HepG2 (cell line): ENCODE measurements at regions not wholly inside any gene's neighbourhood (a gene's known extent, or its start where the extent isn't known, plus 50 kb on each side); places are given as distances from the start of the nearest gene placed in this dataset.

ENCODE experiments used
- ARID2 ChIP-seq: sonication (generic); formaldehyde crosslinking; IDR thresholded peaks from 2 replicates; pipeline ENCODE4 v1.8.1; 2022; ENCODE audit warnings: mild to moderate bottlenecking, missing genetic modification reagents, borderline replicate concordance
- ATF3 ChIP-seq: sonication (generic); formaldehyde crosslinking; IDR thresholded peaks from 2 replicates; pipeline ENCODE4 v1.4.0; 2020; ENCODE audit warnings: missing genetic modification reagents
- CBX5 ChIP-seq: sonication (generic); formaldehyde crosslinking; IDR thresholded peaks from 2 replicates; pipeline ENCODE4 v1.4.0; 2020; ENCODE audit warnings: missing genetic modification reagents, borderline replicate concordance
- E2F1 ChIP-seq: sonication (generic); formaldehyde crosslinking; IDR thresholded peaks from 2 replicates; pipeline ENCODE4 v1.5.0; 2020; ENCODE audit warnings: missing genetic modification reagents
- EED ChIP-seq: sonication (generic); formaldehyde crosslinking; IDR thresholded peaks from 2 replicates; pipeline ENCODE4 v1.5.0; 2020; ENCODE audit warnings: mild to moderate bottlenecking, missing genetic modification reagents
- FUBP1 ChIP-seq: sonication (generic); formaldehyde crosslinking; IDR thresholded peaks from 2 replicates; pipeline ENCODE4 v1.5.1; 2020; ENCODE audit warnings: missing genetic modification reagents, mild to moderate bottlenecking, borderline replicate concordance
- MAZ ChIP-seq, 2 experiments: sonication (generic) in 1 of 2; formaldehyde crosslinking in 1 of 2; IDR thresholded peaks; 2 replicates each; pipeline versions ENCODE4 v1.5.0 to v1.6.1; 2012 to 2020; ENCODE audit warnings: low read depth in 2 of 2, mild to moderate bottlenecking in 2 of 2, borderline replicate concordance in 1 of 2, improper control_type of control experiment in 1 of 2, low read length in 1 of 2, missing genetic modification reagents in 1 of 2, moderate library complexity in 1 of 2
- NCOA1 ChIP-seq: sonication (generic); formaldehyde crosslinking; IDR thresholded peaks from 2 replicates; pipeline ENCODE4 v1.9.0; 2021; ENCODE audit warnings: missing genetic modification reagents
- NFKBIZ ChIP-seq: IDR thresholded peaks from 2 replicates; pipeline ENCODE4 v1.6.1; 2018; ENCODE audit warnings: missing genetic modification reagents, missing compliant biosample characterization
- NONO ChIP-seq, 2 experiments: fragments of 450-650 bp in 1 of 2; sonication (generic) in 1 of 2; formaldehyde crosslinking in 1 of 2; IDR thresholded peaks in 1 of 2; conservative IDR thresholded peaks in 1 of 2; 2 replicates each; pipeline versions ENCODE4 v1.6.1 to v1.8.0; 2017 to 2022; ENCODE audit warnings: mild to moderate bottlenecking in 1 of 2, missing genetic modification reagents in 1 of 2, moderate library complexity in 1 of 2
- PAX8 ChIP-seq: sonication (generic); formaldehyde crosslinking; IDR thresholded peaks from 2 replicates; pipeline ENCODE4 v1.8.0; 2022; ENCODE audit warnings: mild to moderate bottlenecking, missing genetic modification reagents, borderline replicate concordance
- SNAPC2 ChIP-seq: sonication (generic); formaldehyde crosslinking; IDR thresholded peaks from 2 replicates; pipeline ENCODE4 v1.8.1; 2022; ENCODE audit warnings: mild to moderate bottlenecking, missing genetic modification reagents
- ZFP91 ChIP-seq: sonication (generic); formaldehyde crosslinking; IDR thresholded peaks from 2 replicates; pipeline ENCODE4 v1.9.0; 2022; ENCODE audit warnings: missing genetic modification reagents, mild to moderate bottlenecking, borderline replicate concordance
- ZNF276 ChIP-seq: sonication (generic); formaldehyde crosslinking; IDR thresholded peaks from 2 replicates; pipeline ENCODE4 v1.4.0; 2020; ENCODE audit warnings: mild to moderate bottlenecking, low read depth, missing genetic modification reagents
- ZNF512 ChIP-seq: sonication (generic); formaldehyde crosslinking; IDR thresholded peaks from 2 replicates; pipeline ENCODE4 v1.4.0; 2020; ENCODE audit warnings: mild to moderate bottlenecking, missing genetic modification reagents
- ZNF543 ChIP-seq: sonication (generic); formaldehyde crosslinking; IDR thresholded peaks from 2 replicates; pipeline ENCODE4 v1.4.0; 2020; ENCODE audit warnings: mild to moderate bottlenecking, missing genetic modification reagents
- ZNF598 ChIP-seq: sonication (generic); formaldehyde crosslinking; IDR thresholded peaks from 2 replicates; pipeline ENCODE4 v1.5.1; 2020; ENCODE audit warnings: mild to moderate bottlenecking, missing genetic modification reagents, borderline replicate concordance
- ZNF782 ChIP-seq: sonication (generic); formaldehyde crosslinking; IDR thresholded peaks from 2 replicates; pipeline ENCODE4 v1.4.0; 2020; ENCODE audit warnings: missing genetic modification reagents, mild to moderate bottlenecking, borderline replicate concordance

DNA sequence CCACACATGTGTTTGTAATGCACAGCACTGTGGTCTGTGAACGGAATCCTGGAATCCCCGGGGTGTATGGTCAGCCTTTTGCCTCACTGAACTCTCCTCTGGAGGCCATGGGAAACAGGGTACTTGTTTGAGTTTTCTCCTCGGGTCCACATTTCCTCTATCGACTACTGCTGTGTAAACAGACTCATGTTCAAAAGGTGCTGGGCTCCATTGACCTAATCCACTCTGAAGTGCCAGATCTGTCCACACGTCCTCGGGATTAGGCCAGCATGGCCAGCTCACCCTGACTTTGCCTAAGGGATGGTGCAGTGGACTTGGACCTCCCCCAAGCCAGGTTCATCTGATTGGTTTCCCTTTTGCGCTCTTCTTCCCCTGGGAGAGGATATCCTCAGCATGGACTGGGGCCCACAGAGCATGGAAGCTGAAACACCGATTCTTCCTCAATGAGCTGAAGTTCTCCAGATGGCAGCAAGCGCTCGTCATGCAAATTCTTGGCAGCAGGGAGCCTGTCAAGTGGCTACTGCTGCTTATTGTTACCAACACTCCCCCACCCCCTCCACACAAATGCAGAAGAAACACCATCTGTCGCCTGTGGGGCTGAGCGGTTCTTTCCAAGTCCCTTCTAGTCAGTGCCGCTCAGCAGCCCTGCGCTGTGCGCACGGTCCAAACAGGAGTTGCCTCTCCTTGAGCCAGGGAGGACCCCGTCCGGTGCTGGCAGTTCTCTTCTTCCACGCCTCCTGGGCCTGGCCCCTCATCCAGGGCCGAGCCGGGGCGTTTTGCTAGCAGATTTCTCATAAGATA lies 292.6 kb upstream of the MARCKS start (continued):
- TF ChIP-seq ZNF276 (CRISPR knock-in tag) (0 out of 2 replicates have a peak, but pooled peaks have one; percentile 72), PAX8 (no peak), FUBP1 (CRISPR knock-in tag) (no peak), ATF3 (no peak), ARID2 (no peak), ZNF543 (CRISPR knock-in tag) (0 out of 2 replicates have a peak, but pooled peaks have one; percentile 33), ZNF512 (CRISPR knock-in tag) (no peak), ZNF598 (CRISPR knock-in tag) (no peak; the same call in 1 of the 2 replicates), NONO (IDR thresholded peaks at IDR 0.05) (no peak), NONO (CRISPR knock-in tag; conservative IDR thresholded peaks at IDR 0.05) (peak; percentile 79), SNAPC2 (no peak), E2F1 (CRISPR knock-in tag) (no peak), NCOA1 (CRISPR knock-in tag) (peak; percentile 42; the same call in 1 of the 2 replicates), MAZ (IDR thresholded peaks at IDR 0.05; ENCODE audit: borderline replicate concordance, low read depth, low read length) (no peak), MAZ (CRISPR knock-in tag; IDR thresholded peaks at IDR 0.05; ENCODE audit: low read depth) (0 out of 2 replicates have a peak, but pooled peaks have one; percentile 21), ZNF782 (CRISPR knock-in tag) (0 out of 2 replicates have a peak, but pooled peaks have one; percentile 59), ZFP91 (CRISPR knock-in tag) (peak; percentile 77), NFKBIZ (no peak), CBX5 (CRISPR knock-in tag) (no peak), EED (0 out of 2 replicates have a peak, but pooled peaks have one; percentile 64)
